ENCODE measurements at regions not wholly inside any gene's neighbourhood (a gene's known extent, or its start where the extent isn't known, plus 50 kb on each side); places are given as distances from the start of the nearest gene placed in this dataset.

DNA sequence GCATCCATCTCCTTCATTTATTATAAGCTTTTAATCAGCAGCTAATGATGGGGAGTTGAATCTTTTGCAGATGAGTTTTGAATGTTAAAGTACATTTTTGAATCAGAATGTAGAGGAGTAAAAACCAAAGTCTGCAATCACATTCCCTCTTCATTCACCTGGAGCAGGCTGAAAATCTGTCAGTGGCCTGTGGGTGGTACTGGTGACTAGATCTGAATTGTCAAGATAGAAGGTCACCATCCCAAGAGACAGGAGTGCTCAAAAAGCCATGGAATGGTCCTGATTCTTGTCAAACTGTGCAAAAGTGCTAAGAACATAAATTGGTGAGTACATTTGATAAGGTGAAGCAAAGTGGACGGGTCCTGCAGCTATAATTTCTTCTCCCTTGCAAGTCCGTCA lies 881.3 kb upstream of the NR2F2 start:
- H3K4me3 ChIP-seq (ENCODE audit: low read depth, low read length) = no peak overlapping the region
- TF ChIP-seq, protein P1, sequence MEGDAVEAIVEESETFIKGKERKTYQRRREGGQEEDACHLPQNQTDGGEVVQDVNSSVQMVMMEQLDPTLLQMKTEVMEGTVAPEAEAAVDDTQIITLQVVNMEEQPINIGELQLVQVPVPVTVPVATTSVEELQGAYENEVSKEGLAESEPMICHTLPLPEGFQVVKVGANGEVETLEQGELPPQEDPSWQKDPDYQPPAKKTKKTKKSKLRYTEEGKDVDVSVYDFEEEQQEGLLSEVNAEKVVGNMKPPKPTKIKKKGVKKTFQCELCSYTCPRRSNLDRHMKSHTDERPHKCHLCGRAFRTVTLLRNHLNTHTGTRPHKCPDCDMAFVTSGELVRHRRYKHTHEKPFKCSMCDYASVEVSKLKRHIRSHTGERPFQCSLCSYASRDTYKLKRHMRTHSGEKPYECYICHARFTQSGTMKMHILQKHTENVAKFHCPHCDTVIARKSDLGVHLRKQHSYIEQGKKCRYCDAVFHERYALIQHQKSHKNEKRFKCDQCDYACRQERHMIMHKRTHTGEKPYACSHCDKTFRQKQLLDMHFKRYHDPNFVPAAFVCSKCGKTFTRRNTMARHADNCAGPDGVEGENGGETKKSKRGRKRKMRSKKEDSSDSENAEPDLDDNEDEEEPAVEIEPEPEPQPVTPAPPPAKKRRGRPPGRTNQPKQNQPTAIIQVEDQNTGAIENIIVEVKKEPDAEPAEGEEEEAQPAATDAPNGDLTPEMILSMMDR (IDR thresholded peaks at IDR 0.05; ENCODE audit: borderline replicate concordance, insufficient read depth, low read depth, low read length) = no peak

DNA sequence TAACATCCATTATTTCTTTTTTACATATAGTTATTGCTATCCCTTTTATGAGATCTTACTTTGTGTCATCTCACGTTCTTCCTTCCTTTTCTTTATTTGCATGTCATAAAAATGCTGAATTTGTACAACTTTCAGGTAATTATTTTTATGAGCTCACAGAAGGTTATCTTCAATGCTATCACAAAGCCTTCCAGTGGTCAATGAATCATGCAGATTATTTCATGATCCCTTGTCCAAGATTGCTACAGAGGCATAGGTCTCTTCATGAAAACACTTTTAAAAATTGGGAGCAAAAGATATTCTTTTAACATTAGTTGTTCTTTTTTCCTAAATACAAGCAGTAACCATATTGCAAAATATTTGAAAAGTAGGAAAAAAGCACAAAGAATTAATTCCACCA lies 880.1 kb upstream of the NR2F2 start:
- TF ChIP-seq, protein P1 (IDR thresholded peaks at IDR 0.05; ENCODE audit: borderline replicate concordance, insufficient read depth, low read depth, low read length) = no peak
- H3K4me3 ChIP-seq (ENCODE audit: low read depth, low read length) = no peak overlapping the region

- TF ChIP-seq, protein P1 (IDR thresholded peaks at IDR 0.05; ENCODE audit: borderline replicate concordance, insufficient read depth, low read depth, low read length) = no peak
These were observed 878.6 kb upstream of the NR2F2 start for GRCh38 chr15:95451938-95452337.

GRCh38 chr15:95454403-95455262 lies 875.9 kb upstream of the NR2F2 start:
- TF ChIP-seq, protein P1 (IDR thresholded peaks at IDR 0.05; ENCODE audit: borderline replicate concordance, insufficient read depth, low read depth, low read length) = no peak
- no peak overlapping the region for H3K4me3 ChIP-seq (ENCODE audit: low read depth, low read length)

More at GRCh38 chr15:95451938-95452337, 878.6 kb upstream of the NR2F2 start:
- no peak overlapping the region for H3K4me3 ChIP-seq (ENCODE audit: low read depth, low read length)

DNA sequence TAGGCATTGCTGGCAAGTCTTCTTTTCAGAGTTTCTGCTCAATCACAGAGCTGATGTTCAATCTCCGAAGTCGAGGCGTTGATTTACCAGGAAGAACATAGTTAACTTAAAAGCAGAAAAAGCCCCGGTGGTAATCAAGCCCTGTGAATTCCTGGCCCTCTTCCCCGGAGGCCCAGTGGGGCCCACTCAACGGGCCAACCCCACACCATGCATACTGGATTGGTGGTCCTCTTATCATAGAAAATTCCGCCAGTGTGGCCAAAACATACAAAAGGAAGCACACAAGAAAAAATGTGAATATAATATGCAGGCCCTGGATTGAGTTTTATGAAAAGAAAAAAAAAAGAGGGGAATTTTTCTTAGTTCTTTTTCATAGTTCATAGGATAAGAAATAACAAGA lies 873.0 kb upstream of the NR2F2 start:
- no peak overlapping the region for H3K4me3 ChIP-seq (ENCODE audit: low read depth, low read length)
- TF ChIP-seq, protein P1 (IDR thresholded peaks at IDR 0.05; ENCODE audit: borderline replicate concordance, insufficient read depth, low read depth, low read length) = no peak

GRCh38 chr15:95458721-95459120 lies 871.8 kb upstream of the NR2F2 start:
- H3K4me3 ChIP-seq (ENCODE audit: low read depth, low read length) = no peak overlapping the region
- TF ChIP-seq, protein P1 (IDR thresholded peaks at IDR 0.05; ENCODE audit: borderline replicate concordance, insufficient read depth, low read depth, low read length) = no peak

DNA sequence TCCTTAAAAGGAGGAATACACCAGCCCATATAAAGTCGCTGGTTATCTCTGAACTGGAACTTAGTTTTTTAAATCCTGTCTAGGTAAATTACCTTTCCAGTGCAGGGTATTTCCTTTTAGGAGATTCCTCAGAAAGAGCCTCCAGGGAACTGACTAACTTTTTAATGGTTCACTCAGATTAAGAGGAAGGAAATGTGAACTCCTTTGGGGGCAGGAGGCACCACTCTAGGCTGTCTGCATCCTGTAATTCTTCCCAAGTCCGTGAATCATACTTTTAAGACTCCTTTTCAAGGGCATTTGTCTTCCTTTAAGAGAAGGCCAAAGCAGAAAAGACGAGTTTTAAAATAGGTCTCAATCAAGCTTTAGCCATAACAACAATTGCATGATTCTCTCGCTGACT lies 871.2 kb upstream of the NR2F2 start:
- TF ChIP-seq, protein P1 (IDR thresholded peaks at IDR 0.05; ENCODE audit: borderline replicate concordance, insufficient read depth, low read depth, low read length) = no peak
- H3K4me3 ChIP-seq (ENCODE audit: low read depth, low read length) = no peak overlapping the region
